ENCODE measurements at regions not wholly inside any gene's neighbourhood (a gene's known extent, or its start where the extent isn't known, plus 50 kb on each side); places are given as distances from the start of the nearest gene placed in this dataset.

DNA sequence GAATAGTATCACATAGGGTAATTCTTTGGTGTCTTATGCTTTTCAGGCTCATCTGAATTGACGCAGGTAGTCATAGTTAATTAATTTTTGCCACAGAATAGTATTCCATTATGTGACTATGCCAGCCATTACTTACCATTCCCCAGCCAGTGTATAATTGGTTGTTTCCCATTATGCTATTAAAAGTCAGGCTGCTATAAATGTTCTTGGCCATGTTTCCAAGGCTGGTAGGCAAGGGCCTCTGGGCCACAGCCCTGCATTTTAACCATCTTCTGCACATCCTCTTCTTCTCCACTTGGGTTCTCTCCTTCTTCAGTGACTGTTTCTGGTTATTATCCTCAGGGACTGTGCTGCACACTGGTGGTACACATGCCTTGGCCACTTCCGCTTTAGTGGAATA is 190.9 kb downstream of the ADAMTS15 start:
- Histone ChIP-seq H3K27me3 (no peaks in the 10 kb centered on the region), H3K36me3 (no peaks in the 10 kb centered on the region), H3K27ac (no peak overlapping the region), H3K4me1 (peaks cover 16% of the 10 kb centered on the region), H3K4me3 (no peak overlapping the region), H3K9me3 (no peaks in the 10 kb centered on the region)
- ATAC-seq: no peak
- DNase-seq: no peak
- intact Hi-C loops (cut with DNase I): no loop called here
- TF ChIP-seq, protein P1, sequence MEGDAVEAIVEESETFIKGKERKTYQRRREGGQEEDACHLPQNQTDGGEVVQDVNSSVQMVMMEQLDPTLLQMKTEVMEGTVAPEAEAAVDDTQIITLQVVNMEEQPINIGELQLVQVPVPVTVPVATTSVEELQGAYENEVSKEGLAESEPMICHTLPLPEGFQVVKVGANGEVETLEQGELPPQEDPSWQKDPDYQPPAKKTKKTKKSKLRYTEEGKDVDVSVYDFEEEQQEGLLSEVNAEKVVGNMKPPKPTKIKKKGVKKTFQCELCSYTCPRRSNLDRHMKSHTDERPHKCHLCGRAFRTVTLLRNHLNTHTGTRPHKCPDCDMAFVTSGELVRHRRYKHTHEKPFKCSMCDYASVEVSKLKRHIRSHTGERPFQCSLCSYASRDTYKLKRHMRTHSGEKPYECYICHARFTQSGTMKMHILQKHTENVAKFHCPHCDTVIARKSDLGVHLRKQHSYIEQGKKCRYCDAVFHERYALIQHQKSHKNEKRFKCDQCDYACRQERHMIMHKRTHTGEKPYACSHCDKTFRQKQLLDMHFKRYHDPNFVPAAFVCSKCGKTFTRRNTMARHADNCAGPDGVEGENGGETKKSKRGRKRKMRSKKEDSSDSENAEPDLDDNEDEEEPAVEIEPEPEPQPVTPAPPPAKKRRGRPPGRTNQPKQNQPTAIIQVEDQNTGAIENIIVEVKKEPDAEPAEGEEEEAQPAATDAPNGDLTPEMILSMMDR (IDR thresholded peaks at IDR 0.05): no peak

DNA sequence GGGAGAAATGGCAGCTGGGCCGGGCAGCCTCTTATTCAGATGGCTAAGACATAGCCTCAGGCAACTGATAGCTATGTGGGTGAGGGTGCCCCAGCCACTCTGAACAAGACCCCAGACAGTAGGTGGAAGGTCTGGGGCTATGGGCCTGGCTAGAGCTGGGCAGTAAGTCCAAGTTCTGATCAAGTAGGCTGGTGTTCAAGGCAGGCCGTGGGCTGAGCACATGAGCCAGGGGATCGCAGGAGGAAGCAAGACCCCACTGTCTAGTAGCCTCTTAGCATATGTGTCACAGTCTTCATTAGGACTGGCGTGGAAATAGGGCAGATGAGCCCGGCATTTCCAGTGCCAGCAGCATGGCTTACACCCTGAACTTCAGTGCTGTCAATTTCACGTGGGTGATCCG is 192.1 kb downstream of the ADAMTS15 start:
- Histone ChIP-seq H3K27me3 (no peaks in the 10 kb centered on the region), H3K4me3 (no peak overlapping the region), H3K9me3 (no peaks in the 10 kb centered on the region), H3K36me3 (no peaks in the 10 kb centered on the region), H3K4me1 (peaks cover 9% of the 10 kb centered on the region), H3K27ac (no peak overlapping the region)
- DNase-seq (no peak), ATAC-seq (no peak)
- TF ChIP-seq, protein P1 (IDR thresholded peaks at IDR 0.05): no peak
- intact Hi-C loops (cut with DNase I): no loop called here

DNA sequence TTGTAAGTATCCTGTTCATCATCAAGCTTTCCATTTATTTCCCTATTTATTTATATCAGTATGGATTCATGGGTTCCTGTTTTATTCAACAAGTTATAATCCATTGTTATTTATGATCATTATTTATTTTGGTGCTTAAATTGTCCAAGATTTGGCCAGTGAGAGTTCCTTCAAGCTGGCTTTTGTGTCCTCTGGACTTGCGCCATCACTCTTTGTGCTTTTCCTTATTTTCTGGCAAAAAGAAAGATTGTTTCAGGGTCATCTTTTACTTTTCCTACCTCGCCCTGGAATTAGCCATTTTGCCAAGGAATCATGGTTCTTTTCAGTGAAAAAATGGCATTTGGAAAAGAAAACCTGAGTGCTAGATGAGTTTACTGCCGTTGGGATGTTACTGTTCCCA is 193.4 kb downstream of the ADAMTS15 start:
- intact Hi-C loops (cut with DNase I): no loop called here

DNA sequence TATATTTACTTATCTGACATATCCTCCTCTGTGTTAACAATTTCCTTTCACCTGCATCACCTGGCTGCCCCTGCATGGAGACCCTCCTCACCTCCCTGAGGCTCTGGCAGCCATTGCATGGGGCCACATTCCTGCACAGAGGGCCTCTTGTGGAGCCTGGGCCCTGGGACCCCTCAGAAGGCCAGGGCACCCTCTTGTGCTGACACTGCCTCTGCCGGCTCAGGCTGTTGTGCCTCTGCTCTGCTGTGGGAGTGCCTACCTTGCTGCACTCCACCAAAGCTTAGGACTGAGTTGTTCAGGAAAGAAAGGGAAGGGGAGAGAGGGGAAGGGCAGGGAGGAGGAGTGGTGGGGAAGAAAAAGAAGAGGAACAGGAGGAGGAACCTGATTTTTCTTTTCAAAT is 194.5 kb downstream of the ADAMTS15 start:
- ATAC-seq: no peak

More for the DNA sequence above, 193.4 kb downstream of the ADAMTS15 start:
- ATAC-seq (no peak), DNase-seq (no peak)
- no peaks in the 10 kb centered on the region for H3K9me3 ChIP-seq
- H3K4me3 ChIP-seq: no peak overlapping the region
- H3K4me1 ChIP-seq: peaks cover 3% of the 10 kb centered on the region
- H3K36me3 ChIP-seq: no peaks in the 10 kb centered on the region
- TF ChIP-seq, protein P1 (IDR thresholded peaks at IDR 0.05): no peak
- no peaks in the 10 kb centered on the region for H3K27me3 ChIP-seq
- H3K27ac ChIP-seq: no peak overlapping the region

DNA sequence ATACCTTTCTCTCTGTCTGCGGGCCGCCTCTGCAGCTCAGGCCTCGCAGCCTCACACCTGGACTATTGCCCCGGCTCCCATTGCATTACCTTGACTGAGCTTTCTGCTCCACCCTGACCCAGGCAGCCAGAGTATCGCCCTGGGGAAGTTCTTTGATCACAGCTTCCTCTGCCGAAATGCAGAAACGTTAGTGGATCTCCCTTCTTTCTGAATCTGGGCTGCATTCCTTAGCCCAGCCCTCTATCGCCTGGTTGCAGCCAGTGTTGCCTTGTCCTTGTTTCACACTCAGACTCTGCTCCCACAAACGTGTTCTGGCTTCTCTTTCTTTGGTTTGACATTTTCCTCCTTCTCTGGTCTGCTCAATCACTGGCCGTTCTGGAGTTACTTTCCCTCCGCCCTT is 195.7 kb downstream of the ADAMTS15 start:
- DNase-seq: no peak
- TF ChIP-seq, protein P1 (IDR thresholded peaks at IDR 0.05): no peak

More for the DNA sequence above, 194.5 kb downstream of the ADAMTS15 start:
- TF ChIP-seq, protein P1 (IDR thresholded peaks at IDR 0.05): no peak
- intact Hi-C loops (cut with DNase I): no loop called here
- H3K4me1 ChIP-seq: peaks cover 6% of the 10 kb centered on the region
- H3K27ac ChIP-seq: no peak overlapping the region
- H3K36me3 ChIP-seq: no peaks in the 10 kb centered on the region
- no peaks in the 10 kb centered on the region for H3K9me3 ChIP-seq
- no peaks in the 10 kb centered on the region for H3K27me3 ChIP-seq
- H3K4me3 ChIP-seq: no peak overlapping the region
- DNase-seq: no peak

More for the DNA sequence above, 195.7 kb downstream of the ADAMTS15 start:
- no peak overlapping the region for H3K4me3 ChIP-seq
- intact Hi-C loops (cut with DNase I): no loop called here
- H3K36me3 ChIP-seq: no peaks in the 10 kb centered on the region
- no peak overlapping the region for H3K27ac ChIP-seq
- no peaks in the 10 kb centered on the region for H3K9me3 ChIP-seq
- H3K27me3 ChIP-seq: no peaks in the 10 kb centered on the region
- no peak for ATAC-seq
- peaks cover 6% of the 10 kb centered on the region for H3K4me1 ChIP-seq
